Right lung (tissue), 2 donors: ENCODE measurements at regions not wholly inside any gene's neighbourhood (a gene's known extent, or its start where the extent isn't known, plus 50 kb on each side); places are given as distances from the start of the nearest gene placed in this dataset.

Experiments used
- DNase-seq, 2 donors: peaks; one replicate each; pipeline ENCODE4 v3.0.0-alpha.2; 2013

DNA sequence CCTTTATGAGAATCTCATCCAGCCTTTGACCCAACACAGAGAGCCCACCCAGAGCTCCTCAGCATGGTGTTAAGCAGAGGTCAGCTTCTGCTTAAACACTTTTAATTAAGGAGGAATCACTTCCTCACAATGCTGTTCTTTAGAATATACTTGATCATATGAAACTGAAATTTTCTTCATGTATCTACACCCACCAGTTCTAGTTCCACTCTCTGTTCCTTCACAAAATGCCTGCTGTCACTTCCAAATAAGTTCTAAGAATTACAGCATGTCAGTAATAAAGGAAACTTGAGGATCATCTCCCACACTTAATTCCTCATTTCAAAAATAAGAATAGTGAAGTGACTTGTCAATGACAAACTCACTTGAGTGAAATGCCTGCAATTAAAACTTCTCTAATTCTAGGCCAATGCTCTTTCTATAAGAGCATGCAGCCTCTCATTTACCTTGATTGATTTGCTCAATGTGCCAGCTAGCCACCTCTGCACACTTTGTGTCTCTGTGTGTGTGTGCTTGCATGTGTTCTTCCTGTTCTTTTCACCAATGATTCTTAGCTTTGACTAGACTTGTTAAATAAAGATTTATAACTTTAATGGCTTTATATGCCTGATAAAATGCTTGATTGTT lies 356.3 kb downstream of the PLPP3 start:
- DNase-seq: no peak

DNA sequence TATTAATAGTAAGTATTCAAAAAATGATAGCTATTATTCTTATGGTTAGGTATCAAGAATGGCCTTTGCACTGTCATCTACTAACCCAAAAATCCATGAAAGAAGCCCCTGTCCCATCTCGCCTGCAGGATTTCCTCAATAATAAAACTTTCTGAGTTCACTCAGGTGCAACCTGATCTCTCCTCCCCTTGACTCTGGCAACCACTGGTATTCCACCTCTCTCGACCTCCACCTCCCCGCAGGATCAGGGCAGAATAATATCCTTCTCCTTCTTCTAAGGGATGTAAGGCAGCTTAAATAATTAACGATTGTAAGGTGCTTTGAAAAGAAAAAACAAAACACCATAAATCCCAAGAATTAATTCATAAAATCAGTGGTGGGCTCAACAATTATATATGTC lies 359.3 kb downstream of the PLPP3 start:
- no peak for DNase-seq

DNA sequence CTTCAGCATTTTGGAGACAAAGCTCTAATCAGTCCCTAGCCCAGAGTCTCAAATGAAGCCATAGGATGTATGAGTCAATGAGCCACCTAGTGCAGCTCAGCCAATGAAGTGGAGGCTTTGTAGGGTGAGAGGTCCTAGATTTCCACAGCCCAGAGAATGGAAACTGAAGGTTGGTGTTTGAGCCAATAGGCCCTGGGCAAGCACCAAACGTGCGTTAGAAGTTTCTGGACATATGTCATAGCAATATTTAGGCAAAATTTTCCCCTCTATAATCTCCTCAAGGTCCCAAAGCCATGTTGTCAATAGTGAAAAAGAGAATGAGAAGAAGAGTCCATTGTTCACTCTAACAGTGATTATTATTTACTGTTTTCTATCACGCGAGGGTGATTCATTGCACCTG lies 361.3 kb downstream of the PLPP3 start:
- no peak for DNase-seq

DNA sequence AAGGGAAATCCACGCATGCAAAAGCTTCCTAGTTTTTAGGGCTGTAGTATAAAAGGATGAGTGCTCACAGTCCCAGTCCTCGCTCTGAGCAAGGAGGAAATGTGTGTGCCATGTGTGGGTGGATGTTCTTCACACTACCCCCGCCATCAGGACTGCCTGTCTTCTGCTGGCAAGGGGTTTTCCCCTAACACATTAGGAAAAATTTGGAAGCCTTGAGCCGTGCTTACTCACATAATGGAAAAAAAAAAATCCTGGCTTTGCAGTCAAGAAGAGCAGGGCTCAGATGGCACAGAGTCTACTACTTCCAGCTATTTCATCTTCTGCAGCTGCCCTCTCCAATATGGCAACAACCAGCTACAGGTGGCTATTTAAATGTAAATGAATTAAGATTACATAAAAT lies 363.1 kb downstream of the PLPP3 start:
- no peak for DNase-seq

DNA sequence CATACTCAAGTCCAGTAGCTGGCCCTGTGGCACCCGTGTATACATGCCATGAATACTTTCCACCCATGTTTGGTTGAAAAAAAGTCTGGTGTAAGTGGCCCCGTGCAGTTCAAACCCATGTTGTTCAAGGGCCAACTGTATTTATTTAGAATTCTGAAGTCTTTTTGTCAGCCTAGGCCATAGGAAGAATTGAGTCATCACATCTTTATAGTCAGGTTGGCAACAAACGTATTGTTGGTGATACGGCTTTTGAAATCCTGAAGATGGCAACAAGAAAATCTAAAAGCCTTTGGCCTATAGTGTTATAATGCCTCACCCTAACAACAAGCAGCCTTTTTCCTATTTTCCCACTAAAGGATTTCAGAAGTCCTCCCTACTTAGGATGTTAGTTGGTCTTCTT lies 363.6 kb downstream of the PLPP3 start:
- DNase-seq: no peak

DNA sequence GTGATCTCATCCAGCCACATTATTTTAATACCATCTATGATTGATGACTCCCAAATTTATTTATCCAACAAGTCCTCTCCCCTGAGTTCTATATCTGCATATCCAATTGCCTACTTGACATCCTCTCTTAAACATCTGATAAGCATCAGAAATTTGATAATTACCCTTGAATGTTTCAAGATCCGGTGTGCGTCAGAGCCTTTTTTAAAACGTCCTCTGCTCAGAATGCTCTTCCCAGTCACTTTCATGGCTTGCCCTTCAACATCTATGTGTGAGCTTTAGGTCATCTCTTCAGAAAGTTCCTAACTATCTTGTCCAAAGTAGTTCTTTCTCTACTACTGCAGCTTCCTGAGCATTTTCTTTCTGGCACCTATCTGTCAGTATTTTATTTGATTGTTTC lies 364.3 kb downstream of the PLPP3 start:
- no peak for DNase-seq

DNA sequence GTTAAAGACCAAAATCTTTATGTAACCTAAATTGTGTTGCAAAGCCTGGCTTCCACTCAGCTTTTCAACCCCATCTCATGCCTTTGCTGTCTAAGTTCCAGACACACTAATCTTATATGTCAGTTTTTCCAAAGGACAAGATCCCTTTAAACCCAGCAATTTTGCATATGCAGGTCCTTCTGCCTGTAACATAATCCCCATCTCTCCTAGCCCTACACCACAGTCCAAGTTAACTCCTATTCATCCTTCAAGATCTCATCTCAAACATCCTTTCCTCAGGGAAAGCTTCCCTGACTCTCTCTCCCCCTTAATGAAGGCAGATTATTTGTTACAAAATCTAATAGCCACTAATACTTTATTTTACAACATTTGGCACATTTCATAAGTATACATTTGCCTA lies 366.3 kb downstream of the PLPP3 start:
- DNase-seq: no peak

DNA sequence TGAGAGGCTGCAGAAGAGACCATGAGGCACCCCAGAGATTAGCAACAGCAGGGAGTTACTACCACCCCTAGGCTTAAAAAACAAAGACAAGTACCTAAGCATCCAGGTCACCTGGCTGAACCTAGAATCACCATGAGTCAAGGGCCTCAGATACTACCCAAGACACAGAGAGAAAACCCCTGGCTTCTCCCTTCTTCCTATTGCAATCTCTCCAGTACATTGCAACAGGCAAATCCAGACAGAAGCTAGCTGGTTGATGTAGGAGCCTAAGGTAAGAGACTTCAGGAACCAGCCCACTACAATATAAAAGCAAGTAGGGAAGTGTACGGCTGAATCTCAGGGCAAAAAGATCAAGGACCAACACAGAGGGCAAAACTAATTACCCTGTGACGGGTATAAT lies 367.2 kb downstream of the PLPP3 start:
- DNase-seq: no peak

DNA sequence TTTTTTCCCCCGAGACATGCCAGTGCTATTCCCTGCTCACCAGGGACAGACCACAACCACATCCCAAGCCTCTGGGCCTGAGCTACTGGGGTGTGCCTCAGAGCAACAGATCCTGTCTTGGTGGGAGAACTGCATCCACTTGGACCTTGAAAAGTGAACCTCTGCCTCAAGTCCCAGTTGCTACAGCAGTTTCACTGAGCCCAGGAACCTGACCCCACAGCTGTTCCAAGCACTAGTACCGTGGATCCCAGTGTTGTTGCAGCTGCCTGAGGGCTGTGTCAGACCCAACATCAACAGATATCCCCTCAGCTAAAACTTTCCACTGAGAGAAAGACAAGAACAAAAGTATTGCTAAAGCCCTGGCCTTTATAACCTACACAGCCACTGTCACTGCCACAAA lies 373.0 kb downstream of the PLPP3 start:
- DNase-seq: no peak

DNA sequence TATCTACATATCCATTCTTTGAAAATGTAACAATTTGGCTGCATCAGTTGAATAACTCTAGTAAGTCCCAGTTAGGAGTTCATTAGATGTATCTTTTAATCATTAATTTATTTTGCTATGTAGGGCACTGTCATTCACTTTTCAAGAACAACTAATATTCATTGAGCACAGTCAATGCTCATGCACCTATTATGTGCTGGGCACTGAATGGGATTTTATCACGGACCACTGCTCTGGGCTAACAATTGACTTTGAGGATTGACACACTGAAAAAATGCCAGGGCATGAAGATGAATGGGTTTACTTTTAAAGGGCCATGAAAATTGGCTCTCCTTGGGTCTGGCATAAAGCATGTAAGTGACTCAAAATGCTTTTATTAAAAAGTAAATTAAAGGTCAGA lies 375.2 kb downstream of the PLPP3 start:
- DNase-seq: no peak

DNA sequence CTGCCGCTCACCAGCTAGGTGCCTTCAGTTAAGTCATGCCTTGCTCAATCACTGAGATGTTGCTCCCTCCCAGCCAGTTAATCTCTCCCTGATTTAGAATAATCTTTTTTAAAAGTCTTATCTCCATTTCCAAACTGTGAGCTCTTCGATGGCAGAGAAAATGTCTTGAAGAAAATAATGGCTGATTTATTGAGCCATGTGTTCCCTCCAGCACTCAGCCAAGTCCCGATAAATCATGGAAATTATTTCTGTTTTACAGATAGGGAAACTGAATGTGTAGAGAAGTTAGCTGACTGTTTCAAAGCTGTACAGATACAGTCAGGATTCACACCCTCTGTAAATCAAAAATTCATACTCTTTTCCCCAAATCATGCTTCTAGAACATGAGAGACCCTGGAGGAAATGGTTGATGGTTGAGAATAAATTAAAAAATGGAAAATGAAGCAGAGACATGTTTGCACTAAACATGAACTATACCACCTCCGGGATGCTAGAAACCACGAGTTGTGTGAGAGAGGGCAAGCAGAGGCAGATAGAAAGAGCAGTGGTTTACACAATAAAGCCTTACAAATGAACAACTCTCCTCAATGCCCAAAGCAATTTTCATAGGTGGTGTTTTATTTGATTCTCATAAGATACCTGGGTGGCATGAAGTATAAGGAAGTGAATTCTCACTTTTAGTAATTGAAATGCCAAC lies 376.4 kb downstream of the PLPP3 start:
- no peak for DNase-seq

DNA sequence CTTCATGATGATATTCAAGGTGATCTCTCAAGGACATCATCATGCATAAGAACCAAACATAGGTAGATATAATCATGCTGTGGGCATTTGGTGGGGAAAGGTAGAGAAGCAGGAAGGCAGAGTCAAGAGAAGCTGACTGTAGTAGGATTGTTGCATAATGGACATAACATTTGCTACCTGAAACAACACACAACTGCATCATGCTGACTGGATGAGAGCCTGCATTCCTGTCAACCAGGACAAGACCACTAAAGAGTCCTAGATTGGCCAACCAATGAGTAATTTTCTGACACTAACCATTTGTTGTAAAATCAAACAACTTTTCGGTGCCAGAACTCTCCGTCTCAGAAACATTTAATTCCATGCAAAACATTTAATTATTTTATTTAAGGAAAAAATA lies 377.2 kb downstream of the PLPP3 start:
- no peak for DNase-seq

DNA sequence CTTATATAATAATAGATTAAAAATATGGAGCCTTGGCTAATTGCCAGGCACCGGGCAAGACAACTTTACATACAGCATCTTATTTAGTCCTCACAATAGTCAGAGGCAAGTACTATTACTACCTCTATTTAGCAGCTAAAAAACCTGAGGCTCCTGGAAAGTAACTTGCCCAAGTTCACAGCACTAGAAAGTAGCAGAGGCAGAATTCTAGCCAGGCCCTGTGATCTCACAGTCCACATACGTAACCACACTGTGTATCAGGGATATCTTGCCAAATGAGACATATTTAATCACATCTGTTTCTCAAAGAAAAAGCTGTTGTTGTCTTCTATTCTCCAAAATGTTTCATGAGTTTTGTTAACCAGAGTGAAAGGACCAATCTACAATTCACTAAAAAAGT lies 378.5 kb downstream of the PLPP3 start:
- DNase-seq: no peak

DNA sequence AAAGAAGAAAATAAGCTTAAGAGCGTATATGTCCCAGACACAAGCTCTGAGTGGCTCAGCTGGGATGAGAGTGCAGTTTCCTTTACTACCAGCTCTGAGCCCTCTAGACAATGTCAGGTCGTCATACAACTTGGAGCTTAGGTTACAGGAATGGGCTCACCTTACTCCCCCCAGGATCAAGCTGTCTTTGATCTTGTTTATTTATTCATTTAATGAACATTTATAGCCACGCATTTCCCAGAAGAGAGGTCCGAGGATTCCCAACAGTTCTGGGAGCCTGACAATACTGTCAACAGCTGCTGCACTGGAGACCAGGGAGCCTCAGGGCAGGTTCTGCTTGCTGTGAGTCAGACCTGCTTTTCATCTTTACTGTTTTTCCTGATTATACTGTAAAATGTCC lies 378.9 kb downstream of the PLPP3 start:
- DNase-seq: no peak

DNA sequence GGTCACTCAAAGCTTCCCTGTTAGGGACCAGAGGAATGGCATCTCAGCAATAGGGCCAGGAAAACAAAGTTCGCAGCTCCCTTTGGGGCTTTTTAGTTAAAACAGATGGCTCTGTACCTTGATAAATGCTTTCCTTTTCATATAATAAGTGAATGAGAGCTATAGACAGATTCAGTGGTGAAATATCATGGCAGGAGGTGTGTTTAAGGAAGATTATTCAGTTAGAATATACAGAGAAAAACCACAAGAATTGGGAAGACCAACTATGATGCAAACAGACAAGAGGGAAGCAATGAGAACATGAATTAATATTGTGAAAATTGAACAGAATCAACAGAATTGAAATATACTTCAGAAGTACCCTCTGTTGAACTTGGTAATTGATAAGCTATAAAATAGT lies 379.4 kb downstream of the PLPP3 start:
- no peak for DNase-seq

DNA sequence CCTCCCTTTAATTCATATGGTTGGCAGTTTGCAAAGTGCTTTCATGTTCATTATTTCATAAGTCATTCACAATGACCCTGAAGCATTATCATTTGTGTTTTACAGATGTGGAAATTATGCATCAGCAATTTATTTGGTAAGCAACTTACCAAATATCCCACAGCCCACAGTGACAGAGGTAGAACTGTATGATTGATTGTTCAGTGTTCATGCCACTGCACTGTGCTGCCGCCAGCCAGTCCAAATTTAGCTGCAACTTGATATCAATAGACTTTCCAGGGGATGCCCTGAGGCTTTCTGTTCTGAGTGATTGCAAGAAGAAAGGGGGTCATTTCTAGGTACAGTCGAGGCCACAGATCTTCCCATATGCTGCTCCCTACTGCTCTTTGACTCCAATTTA lies 380.3 kb downstream of the PLPP3 start:
- no peak for DNase-seq

DNA sequence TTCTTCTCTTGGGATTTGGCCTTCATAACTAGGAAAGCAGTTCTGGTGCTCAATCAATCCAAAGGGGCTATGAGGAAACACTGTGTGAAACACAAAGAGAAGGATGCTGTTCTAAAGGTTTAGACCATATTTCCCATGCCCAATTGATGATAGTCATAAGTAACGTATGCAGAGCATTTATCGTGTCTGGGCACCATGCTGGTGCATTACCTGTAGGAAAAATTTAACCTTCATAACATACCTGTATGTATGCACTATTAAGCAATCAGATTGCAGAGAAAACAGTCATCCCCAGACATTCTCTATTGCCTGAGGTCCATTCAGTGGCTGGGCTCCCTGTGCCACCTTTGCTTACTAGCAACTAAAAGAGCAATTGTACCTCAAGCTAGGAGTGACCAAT lies 381.4 kb downstream of the PLPP3 start:
- DNase-seq: no peak

DNA sequence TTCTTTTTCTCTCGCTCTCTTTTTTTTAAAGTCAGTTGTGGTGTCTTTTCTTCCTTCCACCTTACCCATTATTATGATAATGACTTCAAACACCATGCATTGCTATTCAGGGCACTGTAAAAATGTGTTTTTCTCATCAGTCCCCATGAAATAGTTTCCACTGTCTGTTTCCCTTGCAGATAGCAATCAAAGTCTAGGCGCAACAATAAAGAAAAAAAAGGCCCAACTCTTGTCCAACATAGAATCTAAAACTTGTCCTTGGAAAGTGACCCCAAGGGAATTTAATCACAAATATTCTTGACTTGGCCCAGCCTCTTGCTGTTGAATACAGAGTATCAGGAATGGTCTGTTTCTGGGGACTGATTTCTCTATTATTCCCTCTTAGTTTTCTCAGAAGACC lies 382.5 kb downstream of the PLPP3 start:
- no peak for DNase-seq

DNA sequence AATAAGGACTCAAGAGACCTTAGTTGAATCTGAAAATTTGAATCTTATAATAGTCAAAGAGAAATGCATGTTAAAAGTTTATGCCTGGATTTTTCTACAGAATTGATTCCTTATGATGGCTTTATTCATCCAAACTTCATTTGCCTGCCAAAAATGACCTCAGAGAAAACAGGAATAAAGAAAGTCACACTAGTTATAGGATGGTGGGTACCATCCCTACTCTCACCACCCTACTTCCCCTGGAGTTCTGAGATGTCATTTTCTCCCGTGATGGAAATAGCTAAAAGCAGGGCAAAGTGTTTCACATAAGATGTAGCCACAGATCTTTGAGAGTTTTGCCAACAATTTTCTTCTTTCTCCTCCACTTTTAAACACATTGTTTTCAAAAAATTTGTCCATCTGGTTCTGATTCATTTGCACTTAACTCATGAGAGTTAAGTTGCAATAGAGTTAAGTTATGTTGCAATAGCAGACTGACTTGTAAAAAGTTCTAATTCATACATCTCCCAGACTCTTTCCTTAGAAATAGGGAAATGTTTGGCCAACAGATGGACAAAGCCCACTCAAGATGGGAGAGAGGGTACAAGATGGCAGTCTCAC lies 384.6 kb downstream of the PLPP3 start:
- DNase-seq: no peak

DNA sequence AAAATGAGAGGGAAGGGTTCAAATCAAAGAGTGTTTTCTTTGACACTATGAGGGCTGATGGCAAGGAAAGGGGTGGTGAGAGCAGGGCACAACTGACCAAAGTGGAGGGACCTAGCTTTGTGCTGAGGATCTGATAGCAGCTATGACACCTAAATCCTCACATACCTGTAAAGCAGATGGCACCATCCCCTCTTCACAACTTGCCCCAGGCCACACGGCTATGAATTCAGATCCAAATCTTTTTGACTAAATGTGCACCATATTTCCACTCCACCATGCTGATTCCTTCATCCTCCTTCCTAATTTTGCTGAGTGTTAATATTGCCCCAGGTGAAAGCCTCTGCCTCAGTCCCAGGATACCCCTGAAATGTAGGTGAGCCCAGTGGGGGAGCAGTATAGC lies 385.7 kb downstream of the PLPP3 start:
- DNase-seq: no peak

DNA sequence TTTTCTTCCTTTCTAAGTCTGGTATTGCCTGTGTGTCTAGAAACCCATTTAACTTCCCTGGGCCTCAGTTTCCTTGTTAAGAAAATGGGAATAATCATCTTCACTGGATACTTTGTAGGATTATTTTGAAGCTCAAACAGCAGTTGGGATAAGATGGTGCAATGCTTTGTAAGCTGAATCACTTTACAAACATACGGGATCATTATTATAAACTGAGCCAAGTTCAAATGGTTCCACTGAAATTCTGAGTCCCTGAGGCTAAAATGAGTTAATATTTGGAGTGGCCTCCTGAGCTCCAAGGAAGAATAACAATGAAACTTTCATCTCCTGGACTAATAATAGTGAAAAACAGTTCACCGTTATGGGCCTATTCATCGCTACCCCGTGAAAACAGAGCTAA lies 388.0 kb downstream of the PLPP3 start:
- no peak for DNase-seq

DNA sequence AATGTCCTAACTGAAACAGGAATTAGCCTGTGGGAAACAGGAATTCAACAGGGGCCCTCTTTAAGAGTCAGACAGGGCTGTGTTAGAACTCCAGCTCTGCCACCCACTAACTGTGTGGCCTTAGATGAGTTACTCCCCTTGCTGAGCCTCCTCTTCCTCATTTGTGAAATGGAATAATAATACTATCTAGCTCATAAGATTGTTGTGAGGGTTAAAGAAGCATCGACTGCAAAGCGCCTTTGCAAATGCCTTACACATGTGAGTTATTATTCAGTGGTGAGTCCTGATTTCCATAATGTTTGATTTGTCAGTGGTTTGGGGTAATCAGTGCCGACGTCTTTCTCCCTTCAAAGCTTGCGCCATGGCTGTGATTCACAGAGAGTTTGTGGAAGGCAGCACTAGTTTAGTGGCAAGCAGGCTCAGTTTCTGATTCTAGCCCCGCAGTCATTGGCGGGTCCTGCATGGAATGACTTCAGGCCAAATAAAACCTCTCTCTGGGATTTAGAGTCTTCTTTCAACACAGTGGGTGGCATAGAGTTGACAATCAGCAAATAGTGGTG lies 388.5 kb downstream of the PLPP3 start:
- no peak for DNase-seq
